ELR (cell line): ENCODE measurements at regions not wholly inside any gene's neighbourhood (a gene's known extent, or its start where the extent isn't known, plus 50 kb on each side); places are given as distances from the start of the nearest gene placed in this dataset.
"Not testable (repeated sequence)": the region's sequence is repeated elsewhere in the genome, so short reads cannot be mapped to it uniquely, and the experiment has no call there.

ENCODE experiments used
- DNase-seq: peaks from one replicate; pipeline ENCODE4 v3.0.0-alpha.2; 2015; ENCODE audit warnings: low read depth

DNA sequence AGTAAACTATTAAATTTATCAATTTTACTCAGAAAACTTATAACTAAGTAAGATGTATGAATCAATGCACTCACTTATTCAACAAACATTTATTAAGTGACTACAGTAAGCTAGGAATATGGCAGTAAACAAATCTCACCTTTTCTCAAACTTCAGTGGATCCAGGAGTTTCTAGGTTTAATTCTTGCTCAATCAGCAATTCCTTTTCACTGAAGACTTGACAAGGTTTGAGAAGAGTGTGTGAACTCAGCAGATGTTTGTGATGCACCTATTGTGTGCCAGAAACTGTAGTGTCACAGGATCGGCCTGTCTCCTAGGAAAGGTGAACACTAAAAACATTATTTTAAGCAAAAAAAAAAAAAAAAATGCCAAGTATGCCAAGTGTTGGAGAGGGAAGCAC lies 167.8 kb downstream of the ALG10 start:
- no peak for DNase-seq

DNA sequence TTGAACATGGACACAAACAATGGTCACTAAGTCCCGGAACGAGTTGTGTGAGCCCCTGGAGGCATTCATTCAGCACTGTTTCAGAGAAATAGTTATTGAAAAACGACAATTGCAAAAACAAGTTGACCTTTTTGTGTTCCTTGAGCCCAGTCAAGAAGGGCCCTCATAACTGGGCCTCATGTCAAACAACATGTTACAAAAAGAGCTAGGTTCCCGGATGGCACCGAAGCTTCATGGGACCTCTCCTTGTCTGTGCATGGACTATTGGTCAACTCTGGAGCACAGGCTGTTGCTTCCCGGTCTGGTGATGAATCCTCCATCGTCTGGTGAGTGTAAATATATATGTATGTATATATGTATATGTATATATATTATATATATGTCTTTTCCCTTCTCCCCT lies 176.6 kb downstream of the ALG10 start:
- DNase-seq, result no peak

DNA sequence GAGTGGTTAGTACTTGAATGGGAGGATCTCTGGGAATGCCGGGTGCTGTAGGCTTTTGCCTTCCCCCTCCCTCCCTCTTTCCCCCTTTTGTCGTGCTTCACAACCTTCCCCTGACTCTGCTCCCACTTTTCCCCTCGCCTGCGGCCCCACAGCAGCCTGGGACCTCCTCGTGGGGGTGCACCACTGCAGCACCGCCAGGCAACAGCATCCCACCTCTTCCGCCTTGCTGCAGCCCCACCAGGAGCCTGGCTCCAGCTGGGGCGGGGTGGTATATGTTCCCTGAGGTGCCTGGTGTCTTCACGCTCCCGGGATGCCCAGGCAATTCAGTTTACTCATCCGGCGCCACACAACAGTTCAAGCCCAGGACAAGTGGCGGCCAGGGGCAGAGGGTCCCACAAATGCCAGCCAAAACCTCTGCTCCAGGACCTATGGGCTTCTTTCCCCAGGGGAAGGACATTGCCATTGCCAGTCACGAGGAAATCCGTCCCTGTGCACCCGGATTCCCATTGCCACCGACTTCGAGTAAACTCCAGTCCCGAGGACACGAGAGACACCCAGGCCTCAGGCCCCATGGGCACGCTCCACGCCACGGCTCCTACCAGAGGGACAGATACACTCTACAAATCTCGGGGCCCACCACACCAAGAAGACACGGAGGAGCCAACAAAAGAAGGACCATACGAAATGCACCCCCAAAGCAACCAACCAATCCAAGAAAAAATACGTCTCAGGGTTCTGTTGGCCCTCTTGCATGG lies 181.7 kb downstream of the ALG10 start:
- no peak for DNase-seq

DNA sequence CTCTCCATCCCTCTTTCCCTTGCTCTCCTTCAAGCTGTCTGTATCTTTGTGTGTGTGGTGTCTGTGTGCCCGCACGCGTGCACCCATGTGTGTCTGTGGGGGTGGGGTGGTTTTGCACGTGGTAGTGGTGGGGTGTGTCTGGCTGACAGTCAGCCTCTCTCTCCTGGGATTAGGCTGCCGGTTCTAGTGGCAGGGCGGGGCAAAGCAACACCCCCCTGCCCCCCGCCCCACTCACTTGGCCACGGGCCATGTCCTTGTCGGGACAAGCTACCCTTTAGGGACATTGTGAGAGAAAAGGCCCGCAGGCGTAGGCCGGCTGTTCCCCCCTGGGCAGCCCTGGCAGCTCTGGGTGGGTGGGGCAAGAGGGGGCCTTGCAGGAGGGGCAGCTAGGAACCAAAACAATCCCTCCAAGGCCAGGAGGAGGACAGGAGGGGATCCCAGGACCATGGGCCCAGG lies 182.6 kb downstream of the ALG10 start:
- no peak for DNase-seq

DNA sequence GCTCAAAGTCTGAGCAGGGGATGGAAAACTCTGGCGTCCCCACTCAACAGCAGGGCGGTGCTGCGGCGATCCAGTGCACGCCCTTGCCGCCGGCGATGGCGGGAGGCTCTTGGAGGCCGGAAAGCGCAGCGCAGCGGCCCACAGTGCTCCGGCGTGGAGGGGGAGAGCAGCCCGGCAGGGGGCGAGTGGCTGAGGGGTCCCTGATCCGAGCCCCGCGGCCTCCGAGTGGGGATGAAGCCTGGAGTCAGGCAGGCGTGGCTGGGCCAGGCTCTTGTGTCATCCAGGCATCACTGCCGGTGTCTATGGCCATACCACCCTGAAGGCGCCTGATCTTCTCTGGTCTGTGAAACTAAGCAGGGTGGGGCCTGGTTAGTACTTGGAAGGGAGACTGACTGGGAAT lies 183.1 kb downstream of the ALG10 start:
- DNase-seq, result no peak

DNA sequence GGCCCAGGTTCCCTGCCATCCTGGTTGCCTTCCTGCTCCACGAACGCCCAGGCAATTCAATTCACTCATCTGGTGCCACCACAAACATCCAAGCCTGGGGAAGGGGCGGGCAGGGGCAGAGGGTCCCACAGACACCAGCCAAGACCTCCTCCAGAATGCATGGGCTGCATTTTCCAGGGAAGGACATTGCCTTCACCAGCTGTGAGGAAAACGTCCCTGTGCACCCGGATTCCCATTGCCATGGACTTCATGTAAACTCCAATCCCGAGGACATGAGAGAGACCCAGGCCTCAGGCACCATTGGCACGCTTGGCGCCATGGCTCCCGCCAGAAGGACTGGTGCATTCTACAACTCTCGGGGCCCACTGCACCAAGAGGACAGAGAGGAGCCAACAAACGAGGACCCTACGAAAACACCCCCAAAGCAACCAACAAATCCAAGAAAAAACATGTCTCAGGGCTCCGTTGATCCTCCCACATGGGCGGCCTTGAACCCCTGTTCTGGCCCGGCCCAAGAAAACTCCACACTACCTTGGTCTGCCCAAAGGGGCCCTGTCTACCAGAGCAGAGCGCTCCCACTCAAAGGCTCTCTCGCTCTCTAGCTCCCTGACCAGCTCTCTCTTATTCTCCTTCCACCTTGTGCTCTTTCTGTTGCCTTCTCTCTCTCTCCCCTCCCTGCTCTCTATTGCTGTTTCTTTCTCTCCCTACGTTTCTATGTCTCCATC lies 183.9 kb downstream of the ALG10 start:
- no peak for DNase-seq

DNA sequence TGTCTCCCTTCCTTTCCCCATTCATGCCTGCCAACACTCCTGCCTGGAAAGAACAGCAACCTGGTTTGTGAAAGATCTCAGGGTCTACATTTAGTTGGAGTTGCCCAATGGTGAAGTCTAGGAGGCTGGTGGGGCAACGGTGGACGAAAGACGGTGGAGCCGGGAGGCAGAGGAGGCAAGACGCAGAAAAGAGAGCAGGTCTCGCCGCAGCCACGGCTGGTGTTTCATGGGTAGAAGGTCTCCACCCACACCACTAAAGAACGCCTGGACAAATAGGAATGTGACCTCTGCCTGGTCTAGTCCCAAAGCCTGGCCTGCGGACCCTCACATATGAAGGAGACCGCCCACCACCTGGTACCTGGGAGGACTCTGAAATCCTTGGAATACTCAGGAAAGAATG lies 185.6 kb downstream of the ALG10 start:
- no peak for DNase-seq

DNA sequence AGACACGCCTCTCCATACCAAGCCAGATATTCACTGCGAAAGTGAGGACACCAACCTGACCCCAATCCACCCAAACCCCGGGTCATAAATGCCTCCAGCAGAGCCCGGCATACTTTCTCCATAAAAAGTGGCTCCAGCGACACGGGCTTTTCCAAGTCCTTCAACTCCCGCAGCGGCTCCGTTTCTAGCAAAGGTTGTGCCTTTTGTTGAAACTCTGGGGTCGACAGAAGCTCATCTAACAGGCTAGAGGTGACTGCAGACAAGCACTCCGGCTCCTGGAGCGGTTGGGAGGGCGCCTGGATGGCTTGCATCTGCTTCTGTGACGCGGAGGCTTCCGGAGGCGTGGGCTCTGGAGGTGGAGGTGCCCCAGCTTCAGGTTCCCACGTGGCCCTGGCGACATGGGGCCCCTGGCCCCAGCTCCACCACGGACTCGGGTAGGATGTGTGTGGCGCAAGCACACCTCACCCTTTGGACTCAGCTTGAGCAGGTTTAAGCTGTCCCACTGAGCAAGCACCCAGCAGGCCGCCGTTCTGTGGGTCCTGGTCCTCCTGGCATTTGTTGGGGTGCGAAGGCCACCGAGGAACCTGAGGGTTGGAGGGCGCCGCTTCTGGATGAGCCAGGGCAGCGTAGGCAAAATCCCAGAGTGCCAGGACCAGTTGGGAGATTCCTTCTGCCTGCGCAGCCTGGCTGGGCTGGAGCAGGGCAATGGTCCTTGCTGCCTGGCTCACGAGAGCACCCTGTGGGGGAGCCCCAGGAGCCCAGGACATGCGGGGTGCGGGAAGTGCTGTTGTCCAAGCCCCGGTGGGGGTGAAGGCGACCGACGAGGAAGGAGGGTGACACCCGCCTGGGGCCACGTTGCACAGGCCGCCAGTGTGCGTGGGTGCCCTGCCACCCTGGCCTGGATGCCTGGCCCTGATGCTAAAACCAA lies 186.3 kb downstream of the ALG10 start:
- no peak for DNase-seq

DNA sequence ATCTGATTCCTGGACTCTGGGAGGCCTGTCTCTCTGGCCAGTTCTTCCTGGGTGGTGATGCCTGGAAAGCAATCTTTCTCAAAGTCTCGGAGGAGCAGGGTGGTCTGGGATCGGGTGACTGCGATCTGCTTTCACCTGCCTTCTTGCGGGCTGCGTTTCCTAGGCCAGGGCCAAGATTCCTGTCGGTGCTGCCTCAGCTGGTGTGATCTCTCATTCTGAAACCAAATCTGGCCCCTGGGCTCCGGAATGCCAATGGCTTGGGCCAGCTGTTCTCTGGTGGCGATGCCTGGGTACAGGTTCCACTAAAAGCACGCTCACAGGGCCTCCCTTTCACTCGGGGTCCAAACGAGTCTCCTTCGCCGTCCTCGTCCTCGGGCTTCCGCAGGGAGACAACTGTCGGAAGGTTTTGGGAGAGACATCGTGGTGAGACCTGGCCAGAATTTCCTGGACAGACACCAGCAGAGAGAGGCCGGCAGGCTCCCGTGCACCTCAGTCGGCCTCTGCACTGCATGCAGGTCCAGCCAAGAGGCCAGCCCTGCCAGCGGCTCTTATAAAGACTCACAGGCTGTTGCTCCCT lies 187.1 kb downstream of the ALG10 start:
- no peak for DNase-seq

DNA sequence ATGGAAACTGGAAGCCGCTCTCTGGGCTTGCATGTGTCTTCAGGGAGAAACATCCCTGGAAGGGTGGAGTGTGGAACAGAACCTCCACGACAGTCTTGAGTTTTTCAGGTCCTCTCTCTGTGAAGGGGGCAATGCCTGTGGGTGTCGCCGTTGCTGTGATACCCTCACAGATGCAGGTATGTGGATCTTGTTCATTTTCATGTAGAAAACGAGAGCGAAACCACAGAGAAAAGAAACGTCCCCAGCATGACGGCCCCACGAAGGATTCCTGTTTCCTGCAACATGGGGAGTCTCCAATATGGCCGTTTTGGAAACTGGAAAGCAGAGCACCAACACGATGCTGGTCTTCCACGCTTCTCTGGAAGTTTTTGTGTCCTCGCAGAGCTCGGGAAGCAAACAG lies 187.9 kb downstream of the ALG10 start:
- DNase-seq, result no peak

DNA sequence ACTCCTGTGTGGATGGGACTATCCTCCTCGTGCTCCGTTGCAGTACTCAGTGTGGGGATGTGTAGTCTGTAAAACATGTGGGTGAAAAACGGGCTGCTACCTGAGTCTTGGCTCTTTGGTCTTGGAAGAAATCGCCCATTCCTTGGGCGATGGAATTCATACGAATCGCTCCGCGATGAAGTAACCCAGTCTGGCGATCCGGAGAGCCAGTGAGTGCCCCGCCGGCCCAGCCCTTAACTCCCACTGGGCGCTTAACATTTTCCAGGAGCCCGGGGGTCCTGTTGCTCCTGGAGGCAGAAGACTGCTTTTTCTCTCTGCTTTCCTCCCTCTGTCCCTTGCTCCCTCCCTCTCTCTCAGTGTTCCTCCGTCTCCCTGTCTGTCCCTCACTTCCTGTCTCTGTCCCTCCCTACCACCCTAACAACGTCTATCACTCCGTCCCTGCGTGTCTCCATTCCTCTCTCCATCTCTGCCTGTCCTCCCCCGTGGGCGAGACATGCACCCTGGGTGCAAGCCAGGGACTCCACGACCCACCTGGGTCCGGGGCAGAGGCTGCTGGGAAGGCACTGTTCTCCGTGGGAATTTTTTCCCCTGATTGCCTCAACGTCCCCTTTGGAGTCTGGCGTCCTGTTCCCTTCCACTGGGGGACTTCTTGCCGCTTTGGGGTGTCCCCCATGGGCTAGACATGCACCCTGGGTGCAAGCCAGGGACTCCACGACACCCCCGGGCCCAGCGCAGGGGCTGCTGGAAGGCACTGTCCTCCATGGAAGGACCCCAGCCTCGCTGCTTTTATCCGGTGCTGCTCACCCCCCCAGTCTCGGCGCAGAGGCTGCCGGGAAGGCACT lies 188.6 kb downstream of the ALG10 start:
- DNase-seq, result no peak

DNA sequence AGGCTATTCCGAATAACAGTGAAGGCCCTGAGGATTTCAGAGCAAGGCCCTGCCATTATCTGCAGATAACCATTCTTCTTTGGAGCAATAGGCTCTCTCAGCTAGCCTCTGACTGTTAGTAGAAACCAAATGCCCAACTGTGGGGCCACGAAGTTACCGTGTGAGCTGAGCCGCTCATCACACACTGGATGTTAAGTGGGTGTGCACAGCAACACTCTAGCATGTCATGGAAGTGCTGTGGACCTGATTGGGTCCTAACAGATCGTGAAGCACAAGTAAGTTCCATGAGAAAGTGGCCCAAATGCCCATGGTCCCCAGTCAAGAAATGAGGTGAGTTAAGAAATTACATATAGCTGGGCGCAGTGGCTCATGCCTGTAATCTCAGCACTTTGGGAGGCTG lies 190.4 kb downstream of the ALG10 start:
- DNase-seq, result no peak

DNA sequence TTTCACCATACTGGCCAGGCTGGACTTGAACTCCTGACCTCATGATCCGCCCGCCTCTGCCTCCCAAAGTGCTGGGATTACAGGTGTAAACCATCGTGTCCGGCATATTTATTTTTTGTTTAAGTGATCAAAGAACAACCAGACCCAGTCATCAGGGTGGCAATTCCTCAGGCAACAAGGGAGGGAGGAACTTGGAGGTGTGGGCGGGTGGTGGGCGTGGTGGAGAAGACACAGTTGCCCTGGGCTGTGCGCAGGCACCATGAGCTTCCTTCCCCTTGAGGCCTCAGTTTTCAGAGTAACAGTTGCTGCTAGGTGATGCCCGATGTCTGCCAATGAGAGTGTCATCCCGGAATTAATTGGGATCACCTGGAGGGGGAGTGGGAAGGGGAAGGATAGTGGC lies 191.7 kb downstream of the ALG10 start:
- no peak for DNase-seq

DNA sequence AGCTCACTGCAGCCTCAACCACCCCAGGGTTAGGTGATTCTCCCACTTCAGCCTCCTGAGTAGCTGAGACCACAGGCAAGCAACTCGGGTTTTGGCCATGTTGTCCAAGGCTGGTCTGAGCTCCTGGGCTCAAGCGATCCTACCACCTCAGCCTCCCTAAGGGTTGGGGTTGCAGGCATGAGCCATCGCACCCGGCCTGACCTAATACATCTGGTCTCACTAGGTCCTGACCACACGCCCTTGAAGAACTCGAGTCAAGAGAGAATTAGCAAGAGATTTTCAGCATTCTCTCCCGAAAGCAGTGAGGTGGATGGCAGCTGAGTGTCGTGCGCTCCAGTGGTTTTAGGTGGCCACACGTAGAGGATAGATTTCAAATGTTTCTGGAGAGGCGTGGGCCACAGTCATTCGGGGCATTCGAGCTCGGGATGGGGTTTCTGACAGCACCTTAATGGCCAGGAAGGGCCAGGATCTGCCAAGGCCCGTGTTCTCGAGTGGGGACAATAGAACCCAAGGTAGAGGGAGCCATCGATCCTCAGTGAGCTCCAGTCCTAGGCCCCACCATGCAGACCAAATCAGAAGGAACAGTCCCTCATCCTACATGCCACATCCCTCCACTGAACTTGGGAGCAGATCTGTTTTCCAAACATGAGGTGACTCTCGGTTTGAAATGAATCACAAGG lies 193.1 kb downstream of the ALG10 start:
- DNase-seq, result no peak

DNA sequence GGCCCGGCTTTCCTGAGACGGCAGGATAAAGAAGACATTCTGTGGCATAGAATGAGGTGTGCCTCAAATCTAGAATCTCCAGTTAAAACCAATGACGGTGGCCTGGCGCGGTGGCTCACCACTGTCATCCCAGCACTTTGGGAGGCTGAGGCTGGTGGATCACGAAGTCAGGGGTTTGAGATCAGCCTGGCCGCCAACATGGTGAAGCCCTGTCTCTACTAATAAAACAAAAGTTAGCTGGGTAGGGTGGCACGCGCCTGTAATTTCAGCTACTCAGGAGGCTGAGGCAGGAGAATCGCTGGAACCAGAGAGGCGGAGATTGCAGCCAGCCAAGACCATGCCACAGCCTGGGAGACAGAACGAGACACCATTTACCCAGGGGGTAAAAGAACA lies 193.6 kb downstream of the ALG10 start:
- DNase-seq, result no peak

DNA sequence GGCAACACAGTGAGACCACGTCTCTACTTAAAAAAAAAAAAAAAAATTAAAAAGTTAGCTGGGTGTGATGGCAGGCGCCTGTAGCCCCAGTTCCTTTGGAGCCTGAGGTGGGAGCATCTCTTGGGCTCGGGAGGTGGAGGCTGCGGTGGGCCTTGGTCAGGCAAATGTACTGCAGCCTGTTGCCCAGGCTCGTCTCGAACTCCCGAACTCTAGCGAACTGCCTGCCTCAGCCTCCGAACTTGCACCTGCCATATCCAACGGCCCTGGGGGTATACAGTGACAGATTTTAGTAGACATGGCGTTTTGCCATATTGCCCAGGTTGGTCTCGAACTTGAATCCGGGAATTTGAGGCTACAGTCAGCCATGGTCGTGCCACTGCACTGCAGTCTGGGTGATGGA lies 195.4 kb downstream of the ALG10 start:
- no peak for DNase-seq

DNA sequence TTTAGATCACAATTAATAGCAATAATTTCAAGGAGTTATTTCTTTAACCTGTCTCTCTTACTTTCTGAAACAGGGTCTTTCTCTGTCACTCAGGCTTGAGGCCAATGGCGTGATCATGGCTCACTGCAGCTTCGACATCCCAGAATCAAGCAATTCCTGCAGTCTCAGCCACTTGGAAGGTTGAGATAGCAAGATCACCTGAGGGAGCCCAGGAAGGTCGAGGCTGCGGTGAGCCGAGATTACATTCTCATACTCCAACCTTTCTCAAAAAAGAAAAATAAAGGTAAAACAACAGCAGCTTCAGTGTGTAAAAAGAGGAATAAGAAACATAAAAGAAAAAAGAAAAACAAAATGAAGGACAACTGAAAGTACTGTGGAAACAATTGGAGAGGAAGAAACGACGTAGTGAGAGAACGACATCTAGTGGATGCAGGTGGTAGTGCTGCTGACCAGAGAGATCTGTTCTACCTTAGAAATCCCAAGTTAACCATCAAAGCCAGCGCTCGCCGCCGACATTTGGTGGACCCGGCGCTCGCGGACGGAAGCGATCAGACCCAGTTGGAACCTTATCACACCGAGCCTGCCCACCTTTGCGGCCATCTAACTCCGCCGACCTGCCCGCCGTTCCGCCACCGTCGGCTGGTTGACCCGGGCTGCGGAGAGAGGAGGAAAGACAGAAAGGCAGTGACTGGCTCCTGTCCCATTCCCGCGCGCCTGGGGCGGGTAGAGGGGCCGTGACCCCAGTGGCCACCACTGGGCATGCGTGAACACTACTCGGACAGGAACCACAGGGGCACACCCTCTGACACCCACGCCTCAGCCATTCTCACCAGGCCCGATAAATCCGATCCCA lies 196.1 kb downstream of the ALG10 start:
- peak; percentile 49 for DNase-seq

DNA sequence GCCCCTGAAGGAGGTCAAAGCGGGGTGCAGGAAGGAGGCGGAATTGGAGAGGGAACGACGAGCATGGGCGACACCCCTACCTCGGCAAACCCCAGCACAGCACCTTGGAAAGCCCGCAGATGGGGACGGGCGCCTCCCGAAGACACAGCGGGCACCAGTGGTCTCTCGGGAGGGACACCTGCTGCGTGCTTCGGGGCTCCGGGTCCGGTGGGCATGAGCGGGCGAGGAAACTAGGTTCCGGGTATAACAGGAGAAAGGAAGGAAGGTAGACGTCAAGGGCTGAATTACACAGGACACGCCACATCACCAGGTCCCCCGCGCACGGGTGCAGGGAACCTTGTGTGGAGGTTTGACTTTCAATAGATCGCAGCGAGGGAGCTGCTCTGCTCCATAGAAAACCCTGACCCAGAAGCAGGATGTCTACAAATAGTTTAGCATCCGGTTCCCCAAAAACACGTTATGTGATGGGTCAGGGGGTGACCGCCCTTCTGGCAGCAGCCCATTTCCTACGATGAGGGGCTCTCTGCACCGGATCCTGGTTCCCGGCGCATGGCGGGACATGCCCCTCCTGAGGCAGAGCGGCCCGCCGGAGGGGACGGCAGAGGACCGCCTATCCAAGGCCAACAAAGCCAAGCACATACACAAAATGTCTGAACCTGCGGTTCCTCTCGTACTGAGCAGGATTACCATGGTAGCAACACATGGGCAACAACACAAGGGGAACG lies 196.9 kb downstream of the ALG10 start:
- DNase-seq, result no peak

DNA sequence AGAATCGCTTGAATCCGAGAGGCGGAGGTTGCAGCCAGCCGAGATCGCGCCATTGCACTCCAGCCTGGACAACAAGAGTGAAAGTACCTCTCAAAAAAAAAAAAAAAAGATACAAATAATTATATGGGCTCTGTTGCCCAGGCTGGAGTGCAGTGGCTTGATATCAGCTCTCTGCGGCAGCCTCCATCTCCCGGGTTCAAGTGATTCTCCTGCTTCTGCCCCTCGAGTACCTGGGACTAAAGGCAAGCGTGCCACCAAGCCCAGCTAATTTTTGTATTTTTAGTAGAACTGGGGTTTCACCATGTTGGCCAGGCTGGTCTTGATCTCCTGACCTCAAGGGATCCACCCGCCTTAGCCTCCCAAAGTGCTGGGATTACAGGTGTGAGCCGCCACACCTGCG lies 197.8 kb downstream of the ALG10 start:
- not testable (repeated sequence) for DNase-seq
